GM19455 (cell line): ENCODE measurements at regions not wholly inside any gene's neighbourhood (a gene's known extent, or its start where the extent isn't known, plus 50 kb on each side); places are given as distances from the start of the nearest gene placed in this dataset.
"Not testable (repeated sequence)": the region's sequence is repeated elsewhere in the genome, so short reads cannot be mapped to it uniquely, and the experiment has no call there.

ENCODE experiments used
- ATAC-seq: cut with Tn5 transposase; IDR thresholded peaks from one replicate; pipeline ENCODE4 v1.9.1; 2021; ENCODE audit not compliant: unreplicated experiment

GRCh38 chr5:163336074-163336473, 101.3 kb upstream of the CCNG1 start:
- ATAC-seq, result not testable (repeated sequence)

- ATAC-seq, result no peak
Observed at GRCh38 chr5:163339148-163339547, 98.2 kb upstream of the CCNG1 start.

GRCh38 chr5:163340378-163340777, 97.0 kb upstream of the CCNG1 start:
- ATAC-seq, result not testable (repeated sequence)

- ATAC-seq, result no peak
Observed at GRCh38 chr5:163342306-163342705, 95.1 kb upstream of the CCNG1 start.

- ATAC-seq, result no peak
Observed at GRCh38 chr5:163345216-163345615, 92.2 kb upstream of the CCNG1 start.

GRCh38 chr5:163347671-163348070, 89.7 kb upstream of the CCNG1 start:
- peak; percentile 83 for ATAC-seq

GRCh38 chr5:163350083-163350482, 87.3 kb upstream of the CCNG1 start:
- no peak for ATAC-seq

- ATAC-seq, result no peak
Observed at GRCh38 chr5:163352531-163352930, 84.9 kb upstream of the CCNG1 start.

GRCh38 chr5:163355811-163356210, 81.6 kb upstream of the CCNG1 start:
- not testable (repeated sequence) for ATAC-seq

- ATAC-seq, result no peak
Observed at GRCh38 chr5:163357636-163358035, 79.8 kb upstream of the CCNG1 start.

GRCh38 chr5:163360656-163361055, 76.7 kb upstream of the CCNG1 start:
- no peak for ATAC-seq

- ATAC-seq, result no peak
Observed at GRCh38 chr5:163361450-163361849, 75.9 kb upstream of the CCNG1 start.

- no peak for ATAC-seq
Observed at GRCh38 chr5:163362840-163363371, 74.5 kb upstream of the CCNG1 start.

GRCh38 chr5:163363389-163363788, 74.0 kb upstream of the CCNG1 start:
- no peak for ATAC-seq

- no peak for ATAC-seq
Observed at GRCh38 chr5:163366757-163367156, 70.6 kb upstream of the CCNG1 start.

GRCh38 chr5:163369776-163370385, 67.5 kb upstream of the CCNG1 start:
- no peak for ATAC-seq

GRCh38 chr5:163373436-163374084, 63.8 kb upstream of the CCNG1 start:
- ATAC-seq, result no peak

GRCh38 chr5:163377982-163378381, 59.4 kb upstream of the CCNG1 start:
- no peak for ATAC-seq

GRCh38 chr5:163379298-163380155, 57.9 kb upstream of the CCNG1 start:
- no peak for ATAC-seq

- ATAC-seq, result no peak
Observed at GRCh38 chr5:163381832-163382231, 55.6 kb upstream of the CCNG1 start.

- ATAC-seq, result no peak
Observed at GRCh38 chr5:163383754-163384153, 53.6 kb upstream of the CCNG1 start.

GRCh38 chr5:163384669-163385068, 52.7 kb upstream of the CCNG1 start:
- ATAC-seq, result no peak
